ENCODE measurements at regions not wholly inside any gene's neighbourhood (a gene's known extent, or its start where the extent isn't known, plus 50 kb on each side); places are given as distances from the start of the nearest gene placed in this dataset.

DNA sequence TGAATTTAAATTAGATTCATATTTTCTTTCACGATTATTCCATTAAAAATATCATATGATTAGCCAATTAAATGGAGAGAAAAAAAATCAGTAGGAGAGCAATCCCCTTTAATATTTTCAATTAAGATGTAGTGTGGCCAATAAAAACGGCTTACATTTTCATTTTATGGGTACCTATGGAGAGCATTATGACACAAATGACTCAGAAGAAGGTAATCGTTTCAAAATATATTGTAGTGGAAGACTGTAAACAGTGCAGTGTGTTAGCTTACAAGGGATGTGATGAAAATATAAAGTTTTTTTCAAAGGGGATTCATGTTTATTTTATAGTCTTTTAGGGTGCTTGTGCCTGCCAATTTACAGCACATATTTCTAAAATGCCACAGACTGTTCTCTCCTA is 1507.4 kb upstream of the CELF4 start:
- Histone ChIP-seq H3K27ac (ENCODE audit: low read depth, low read length) (no peak overlapping the region), H3K9me3 (ENCODE audit: insufficient read depth, low read depth, low read length) (no peaks in the 10 kb centered on the region), H3K27me3 (ENCODE audit: insufficient read depth, low read length) (no peaks in the 10 kb centered on the region), H3K4me2 (ENCODE audit: low read length) (no peak overlapping the region), H3K4me3 (ENCODE audit: insufficient read depth, low read depth, low read length) (no peak overlapping the region), H2AFZ (ENCODE audit: low read depth, low read length) (no peak overlapping the region), H3K9ac (ENCODE audit: low read length) (no peak overlapping the region), H3K4me1 (ENCODE audit: insufficient read depth, low read length) (no peaks in the 10 kb centered on the region), H4K20me1 (ENCODE audit: insufficient read depth, low read length) (no peaks in the 10 kb centered on the region), H3K79me2 (ENCODE audit: insufficient read depth, low read length) (no peaks in the 10 kb centered on the region), H3K36me3 (ENCODE audit: insufficient read depth, low read length) (no peaks in the 10 kb centered on the region)
- H3K27ac Mint-ChIP-seq (ENCODE audit: unreplicated experiment) = no peak overlapping the region
- H3K27me3 Mint-ChIP-seq (ENCODE audit: low read depth, unreplicated experiment) = no peaks in the 10 kb centered on the region
- DNase-seq (ENCODE audit: low read depth) (no peak), FAIRE-seq (no peak)
- no peaks in the 10 kb centered on the region for H3K9me3 Mint-ChIP-seq (ENCODE audit: unreplicated experiment)
- H3K4me3 Mint-ChIP-seq (ENCODE audit: unreplicated experiment) = no peak overlapping the region
- no peaks in the 10 kb centered on the region for H3K36me3 Mint-ChIP-seq (ENCODE audit: low read depth, unreplicated experiment)
- no peaks in the 10 kb centered on the region for H3K4me1 Mint-ChIP-seq (ENCODE audit: low read depth, unreplicated experiment)
- TF ChIP-seq, protein P1, sequence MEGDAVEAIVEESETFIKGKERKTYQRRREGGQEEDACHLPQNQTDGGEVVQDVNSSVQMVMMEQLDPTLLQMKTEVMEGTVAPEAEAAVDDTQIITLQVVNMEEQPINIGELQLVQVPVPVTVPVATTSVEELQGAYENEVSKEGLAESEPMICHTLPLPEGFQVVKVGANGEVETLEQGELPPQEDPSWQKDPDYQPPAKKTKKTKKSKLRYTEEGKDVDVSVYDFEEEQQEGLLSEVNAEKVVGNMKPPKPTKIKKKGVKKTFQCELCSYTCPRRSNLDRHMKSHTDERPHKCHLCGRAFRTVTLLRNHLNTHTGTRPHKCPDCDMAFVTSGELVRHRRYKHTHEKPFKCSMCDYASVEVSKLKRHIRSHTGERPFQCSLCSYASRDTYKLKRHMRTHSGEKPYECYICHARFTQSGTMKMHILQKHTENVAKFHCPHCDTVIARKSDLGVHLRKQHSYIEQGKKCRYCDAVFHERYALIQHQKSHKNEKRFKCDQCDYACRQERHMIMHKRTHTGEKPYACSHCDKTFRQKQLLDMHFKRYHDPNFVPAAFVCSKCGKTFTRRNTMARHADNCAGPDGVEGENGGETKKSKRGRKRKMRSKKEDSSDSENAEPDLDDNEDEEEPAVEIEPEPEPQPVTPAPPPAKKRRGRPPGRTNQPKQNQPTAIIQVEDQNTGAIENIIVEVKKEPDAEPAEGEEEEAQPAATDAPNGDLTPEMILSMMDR (IDR thresholded peaks at IDR 0.05; ENCODE audit: insufficient read depth, low read depth, low read length) = no peak
- no peak for TF ChIP-seq EZH2 (IDR thresholded peaks at IDR 0.05; ENCODE audit: insufficient read depth, low read length)

DNA sequence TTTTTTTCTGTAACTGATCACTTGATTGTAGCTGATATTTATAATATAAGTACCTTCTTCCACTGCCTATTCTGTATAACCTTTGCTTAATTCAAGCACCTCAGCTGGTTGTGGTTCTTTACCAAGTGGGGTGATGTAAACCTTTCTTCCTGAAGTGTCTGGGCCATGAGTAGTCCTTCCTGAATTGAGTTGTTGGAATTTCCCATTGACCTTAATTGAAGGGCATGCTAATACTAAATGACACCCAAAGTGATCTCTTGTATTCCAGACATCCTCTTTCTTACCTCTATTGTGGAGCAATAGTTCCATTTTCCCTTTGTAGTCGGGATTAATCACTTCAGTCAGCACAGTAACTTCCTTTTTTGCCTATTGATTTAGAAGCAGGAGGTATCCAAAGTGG is 1496.8 kb upstream of the CELF4 start:
- no peak for FAIRE-seq
- H3K27me3 ChIP-seq (ENCODE audit: insufficient read depth, low read length) = no peaks in the 10 kb centered on the region
- H3K9me3 Mint-ChIP-seq (ENCODE audit: unreplicated experiment) = no peaks in the 10 kb centered on the region
- no peak overlapping the region for H3K27ac Mint-ChIP-seq (ENCODE audit: unreplicated experiment)
- H3K4me3 Mint-ChIP-seq (ENCODE audit: unreplicated experiment) = no peak overlapping the region
- DNase-seq (ENCODE audit: low read depth) = no peak
- TF ChIP-seq, protein P1 (IDR thresholded peaks at IDR 0.05; ENCODE audit: insufficient read depth, low read depth, low read length) = no peak
- no peak for TF ChIP-seq EZH2 (IDR thresholded peaks at IDR 0.05; ENCODE audit: insufficient read depth, low read length)
- H3K79me2 ChIP-seq (ENCODE audit: insufficient read depth, low read length) = no peaks in the 10 kb centered on the region
- H4K20me1 ChIP-seq (ENCODE audit: insufficient read depth, low read length) = no peaks in the 10 kb centered on the region
- peaks cover 3% of the 10 kb centered on the region for H3K4me1 Mint-ChIP-seq (ENCODE audit: low read depth, unreplicated experiment)
- no peak overlapping the region for H3K4me3 ChIP-seq (ENCODE audit: insufficient read depth, low read depth, low read length)
- H3K36me3 Mint-ChIP-seq (ENCODE audit: low read depth, unreplicated experiment) = no peaks in the 10 kb centered on the region
- H3K9ac ChIP-seq (ENCODE audit: low read length) = no peak overlapping the region
- H3K4me1 ChIP-seq (ENCODE audit: insufficient read depth, low read length) = peaks cover 2% of the 10 kb centered on the region
- no peak overlapping the region for H3K4me2 ChIP-seq (ENCODE audit: low read length)
- no peak overlapping the region for H2AFZ ChIP-seq (ENCODE audit: low read depth, low read length)
- H3K27ac ChIP-seq (ENCODE audit: low read depth, low read length) = no peak overlapping the region
- no peaks in the 10 kb centered on the region for H3K9me3 ChIP-seq (ENCODE audit: insufficient read depth, low read depth, low read length)
- no peaks in the 10 kb centered on the region for H3K27me3 Mint-ChIP-seq (ENCODE audit: low read depth, unreplicated experiment)
- H3K36me3 ChIP-seq (ENCODE audit: insufficient read depth, low read length) = no peaks in the 10 kb centered on the region

DNA sequence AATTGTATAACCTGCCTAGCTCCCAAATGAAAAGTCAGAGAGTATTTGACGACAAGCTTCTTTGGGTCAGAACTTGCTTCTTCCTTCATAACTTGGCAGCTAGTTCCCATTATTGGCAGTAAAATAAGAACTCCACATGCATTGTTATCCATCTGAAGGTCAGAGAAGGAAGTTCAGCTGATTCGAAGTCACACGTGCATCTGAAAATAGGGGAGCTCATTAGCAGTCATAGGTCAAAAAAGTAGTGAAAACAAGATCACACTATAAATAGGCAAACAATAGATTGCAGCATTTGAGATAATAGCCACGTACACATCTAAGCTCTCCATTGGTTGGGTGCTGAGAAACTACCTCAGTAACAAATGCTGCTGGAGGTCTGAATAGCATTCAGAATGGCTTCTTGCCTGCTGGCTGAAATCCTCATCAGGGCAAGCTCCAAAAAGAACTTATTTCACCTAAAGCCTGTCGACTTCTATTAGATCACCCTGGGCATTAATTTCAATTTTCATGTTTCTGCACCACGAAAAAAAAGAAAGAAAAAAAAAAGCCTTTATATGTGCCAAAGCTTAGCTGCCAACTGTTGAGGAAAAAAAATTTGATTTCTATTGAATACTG is 1492.9 kb upstream of the CELF4 start:
- Mint-ChIP-seq H3K27me3 (ENCODE audit: low read depth, unreplicated experiment) (no peaks in the 10 kb centered on the region), H3K36me3 (ENCODE audit: low read depth, unreplicated experiment) (no peaks in the 10 kb centered on the region), H3K9me3 (ENCODE audit: unreplicated experiment) (no peaks in the 10 kb centered on the region), H3K27ac (ENCODE audit: unreplicated experiment) (no peak overlapping the region), H3K4me1 (ENCODE audit: low read depth, unreplicated experiment) (peaks cover 4% of the 10 kb centered on the region), H3K4me3 (ENCODE audit: unreplicated experiment) (no peak overlapping the region)
- Histone ChIP-seq H3K4me2 (ENCODE audit: low read length) (no peak overlapping the region), H3K4me3 (ENCODE audit: insufficient read depth, low read depth, low read length) (no peak overlapping the region), H3K27ac (ENCODE audit: low read depth, low read length) (no peak overlapping the region), H3K36me3 (ENCODE audit: insufficient read depth, low read length) (no peaks in the 10 kb centered on the region), H3K9ac (ENCODE audit: low read length) (no peak overlapping the region), H3K4me1 (ENCODE audit: insufficient read depth, low read length) (peaks cover 4% of the 10 kb centered on the region), H3K27me3 (ENCODE audit: insufficient read depth, low read length) (no peaks in the 10 kb centered on the region), H3K9me3 (ENCODE audit: insufficient read depth, low read depth, low read length) (no peaks in the 10 kb centered on the region), H3K79me2 (ENCODE audit: insufficient read depth, low read length) (no peaks in the 10 kb centered on the region), H4K20me1 (ENCODE audit: insufficient read depth, low read length) (no peaks in the 10 kb centered on the region), H2AFZ (ENCODE audit: low read depth, low read length) (no peak overlapping the region)
- FAIRE-seq (no peak), DNase-seq (ENCODE audit: low read depth) (no peak)
- TF ChIP-seq, protein P1 (IDR thresholded peaks at IDR 0.05; ENCODE audit: insufficient read depth, low read depth, low read length) = no peak
- no peak for TF ChIP-seq EZH2 (IDR thresholded peaks at IDR 0.05; ENCODE audit: insufficient read depth, low read length)
